WTC11 (cell line): ENCODE measurements at regions not wholly inside any gene's neighbourhood (a gene's known extent, or its start where the extent isn't known, plus 50 kb on each side); places are given as distances from the start of the nearest gene placed in this dataset.

ENCODE experiments used
- ATAC-seq: fragments of 200-7000 bp; cut with Tn5 transposase; 2 replicates; pipeline ENCODE4 v1.10.0; 2021; ENCODE audit warnings: mild to moderate bottlenecking, moderate library complexity
- CTCF ChIA-PET: fragments of 300-600 bp; sonication (Branson Sonifier 250); formaldehyde crosslinking; loops from one replicate; lab custom pipeline; 2021; ENCODE audit warnings: antibody characterized with exemption; lab: Charles Lee
- POLR2A ChIA-PET: fragments of 350-600 bp; sonication (Branson Sonifier 250); formaldehyde crosslinking; loops from one replicate; lab custom pipeline; 2021; ENCODE audit warnings: antibody characterized with exemption; lab: Charles Lee
- DNase-seq: peaks from one replicate; pipeline ENCODE4 v3.0.0; 2021; ENCODE audit warnings: low spot score
- H3K27ac Mint-ChIP-seq: 2 replicates; pipeline ENCODE4 v1.8.0; 2021; ENCODE audit warnings: mixed read lengths
- H3K27me3 Mint-ChIP-seq: 2 replicates; pipeline ENCODE4 v1.8.0; 2021; ENCODE audit warnings: low read depth, mild to moderate bottlenecking, moderate library complexity, mixed read lengths
- H3K36me3 Mint-ChIP-seq: 2 replicates; pipeline ENCODE4 v1.8.0; 2021; ENCODE audit warnings: mixed read lengths
- H3K4me1 Mint-ChIP-seq: 2 replicates; pipeline ENCODE4 v1.8.0; 2022; ENCODE audit warnings: mixed read lengths
- H3K4me3 Mint-ChIP-seq: 2 replicates; pipeline ENCODE4 v1.8.0; 2021; ENCODE audit warnings: mild to moderate bottlenecking, moderate library complexity, mixed read lengths
- H3K9me3 Mint-ChIP-seq: 2 replicates; pipeline ENCODE4 v1.8.0; 2021; ENCODE audit warnings: mixed read lengths
- ATF6 ChIP-seq: sonication (generic); formaldehyde crosslinking; IDR thresholded peaks from 2 replicates; pipeline ENCODE4 v1.8.1; 2023; ENCODE audit warnings: mild to moderate bottlenecking, missing genetic modification reagents
- CBFB ChIP-seq: sonication (generic); formaldehyde crosslinking; IDR thresholded peaks from 2 replicates; pipeline ENCODE4 v1.8.1; 2022; ENCODE audit warnings: mild to moderate bottlenecking, low read depth, missing genetic modification reagents
- E2F4 ChIP-seq: sonication (generic); formaldehyde crosslinking; IDR thresholded peaks from 2 replicates; pipeline ENCODE4 v1.8.1; 2022; ENCODE audit warnings: low read depth, mild to moderate bottlenecking, moderate library complexity, missing genetic modification reagents, borderline replicate concordance
- ELF4 ChIP-seq: sonication (generic); formaldehyde crosslinking; IDR thresholded peaks from 2 replicates; pipeline ENCODE4 v1.8.1; 2022; ENCODE audit warnings: low read depth, mild to moderate bottlenecking, moderate library complexity, missing genetic modification reagents
- EMX1 ChIP-seq: fragments of 250-450 bp; sonication (Bioruptor Pico); IDR thresholded peaks from 2 replicates; pipeline ENCODE4 v1.8.0; 2021; ENCODE audit warnings: mild to moderate bottlenecking
- FOXK1 ChIP-seq: sonication (generic); formaldehyde crosslinking; IDR thresholded peaks from 2 replicates; pipeline ENCODE4 v1.8.0; 2022; ENCODE audit warnings: mild to moderate bottlenecking, moderate library complexity, missing genetic modification reagents
- HMGXB4 ChIP-seq: sonication (generic); formaldehyde crosslinking; IDR thresholded peaks from 2 replicates; pipeline ENCODE4 v1.8.1; 2023; ENCODE audit warnings: mild to moderate bottlenecking, moderate library complexity, missing genetic modification reagents
- NFATC4 ChIP-seq: fragments of 250-450 bp; sonication (Bioruptor Pico); IDR thresholded peaks from 2 replicates; pipeline ENCODE4 v1.9.0; 2021; ENCODE audit warnings: mild to moderate bottlenecking
- PREB ChIP-seq: sonication (generic); formaldehyde crosslinking; IDR thresholded peaks from 2 replicates; pipeline ENCODE4 v1.8.1; 2022; ENCODE audit warnings: mild to moderate bottlenecking, missing genetic modification reagents, moderate library complexity, borderline replicate concordance
- SMAD3 ChIP-seq: sonication (generic); formaldehyde crosslinking; IDR thresholded peaks from 2 replicates; pipeline ENCODE4 v1.8.0; 2022; ENCODE audit warnings: missing genetic modification reagents, mild to moderate bottlenecking, borderline replicate concordance
- TEAD1 ChIP-seq: sonication (generic); formaldehyde crosslinking; IDR thresholded peaks from 2 replicates; pipeline ENCODE4 v1.8.0; 2022; ENCODE audit warnings: mild to moderate bottlenecking, missing genetic modification reagents
- USF2 ChIP-seq: sonication (generic); formaldehyde crosslinking; IDR thresholded peaks from 2 replicates; pipeline ENCODE4 v1.8.1; 2023; ENCODE audit warnings: mild to moderate bottlenecking, missing genetic modification reagents, moderate library complexity
- ZNF232 ChIP-seq: sonication (generic); formaldehyde crosslinking; IDR thresholded peaks from 2 replicates; pipeline ENCODE4 v1.8.0; 2022; ENCODE audit warnings: mild to moderate bottlenecking, missing genetic modification reagents
- ZNF263 ChIP-seq: sonication (generic); formaldehyde crosslinking; IDR thresholded peaks from 2 replicates; pipeline ENCODE4 v1.8.1; 2022; ENCODE audit warnings: low read depth, mild to moderate bottlenecking, moderate library complexity, missing genetic modification reagents
- ZNF281 ChIP-seq: sonication (generic); formaldehyde crosslinking; IDR thresholded peaks from 2 replicates; pipeline ENCODE4 v1.8.0; 2023; ENCODE audit warnings: mild to moderate bottlenecking, missing genetic modification reagents
- ZNF423 ChIP-seq: fragments of 250-450 bp; sonication (Bioruptor Pico); IDR thresholded peaks from 2 replicates; pipeline ENCODE4 v2.1.2; 2022; ENCODE audit warnings: mild to moderate bottlenecking, moderate library complexity
- ZNF425 ChIP-seq: fragments of 250-450 bp; sonication (Bioruptor Pico); conservative IDR thresholded peaks from 2 replicates; pipeline ENCODE4 v1.9.0; 2021; ENCODE audit warnings: mild to moderate bottlenecking
- ZNF512 ChIP-seq: sonication (generic); formaldehyde crosslinking; IDR thresholded peaks from 2 replicates; pipeline ENCODE4 v1.8.1; 2022; ENCODE audit warnings: missing genetic modification reagents, borderline replicate concordance

- no peak for TF ChIP-seq USF2 (CRISPR knock-in tag)
- TF ChIP-seq NFATC4 (CRISPR knock-in tag) = no peak
- TF ChIP-seq TEAD1 (CRISPR knock-in tag) = no peak
- TF ChIP-seq ZNF232 (CRISPR knock-in tag) = no peak
- TF ChIP-seq PREB (CRISPR knock-in tag) = no peak
- no peak for TF ChIP-seq ZNF425 (CRISPR knock-in tag)
- no peak for TF ChIP-seq EMX1
- no peak for TF ChIP-seq ELF4
These were observed 157.3 kb upstream of the LRRN1 start (continued) for GRCh38 chr3:3641877-3642455.

GRCh38 chr3:3639078-3639477, 160.2 kb upstream of the LRRN1 start:
- H3K4me1 Mint-ChIP-seq = no peaks in the 10 kb centered on the region
- ChIA-PET CTCF (no interaction called here), POLR2A (no interaction called here)
- H3K4me3 Mint-ChIP-seq = no peak overlapping the region
- H3K36me3 Mint-ChIP-seq = peaks cover 17% of the 10 kb centered on the region
- ATAC-seq = no peak
- no peak overlapping the region for H3K27ac Mint-ChIP-seq
- TF ChIP-seq E2F4 (CRISPR knock-in tag) (no peak), TEAD1 (CRISPR knock-in tag) (no peak), ZNF232 (CRISPR knock-in tag) (no peak), CBFB (CRISPR knock-in tag) (no peak)
- H3K27me3 Mint-ChIP-seq = peaks cover 2% of the 10 kb centered on the region; the same call in 1 of the 2 replicates
- H3K9me3 Mint-ChIP-seq = peaks cover 51% of the 10 kb centered on the region
- DNase-seq = no peak

- ChIA-PET POLR2A (no interaction called here), CTCF (no interaction called here)
- Mint-ChIP-seq H3K9me3 (peaks cover 56% of the 10 kb centered on the region), H3K27ac (no peak overlapping the region), H3K4me1 (no peaks in the 10 kb centered on the region), H3K36me3 (peaks cover 13% of the 10 kb centered on the region), H3K27me3 (peaks cover 2% of the 10 kb centered on the region; the same call in 1 of the 2 replicates), H3K4me3 (no peak overlapping the region)
- ATAC-seq = no peak
- DNase-seq = no peak
- no peak for TF ChIP-seq TEAD1 (CRISPR knock-in tag)
- TF ChIP-seq ZNF423 (CRISPR knock-in tag) = no peak
- no peak for TF ChIP-seq ATF6 (CRISPR knock-in tag)
- TF ChIP-seq HMGXB4 (CRISPR knock-in tag) = no peak
- TF ChIP-seq NFATC4 (CRISPR knock-in tag) = no peak
- no peak for TF ChIP-seq FOXK1 (CRISPR knock-in tag)
- TF ChIP-seq ZNF263 = no peak
- TF ChIP-seq ZNF281 (CRISPR knock-in tag) = no peak
- TF ChIP-seq ZNF512 (CRISPR knock-in tag) = no peak
- TF ChIP-seq SMAD3 (CRISPR knock-in tag) = no peak
These were observed 162.4 kb upstream of the LRRN1 start for GRCh38 chr3:3636815-3637214.
